HG02973 (cell line): ENCODE measurements at regions not wholly inside any gene's neighbourhood (a gene's known extent, or its start where the extent isn't known, plus 50 kb on each side); places are given as distances from the start of the nearest gene placed in this dataset.
A peak's percentile ranks its signal among the peaks of the same experiment; 100 is the strongest.
"Not testable (repeated sequence)": the region's sequence is repeated elsewhere in the genome, so short reads cannot be mapped to it uniquely, and the experiment has no call there.

ENCODE experiments used
- ATAC-seq: cut with Tn5 transposase; IDR thresholded peaks from one replicate; pipeline ENCODE4 v1.9.1; 2021; ENCODE audit warnings: moderate library complexity; ENCODE audit not compliant: unreplicated experiment

- ATAC-seq: no peak
Measured at GRCh38 chr12:86526060-86526595, 269.9 kb upstream of the MGAT4C start.

- no peak for ATAC-seq
Measured at GRCh38 chr12:86523844-86524243, 267.7 kb upstream of the MGAT4C start.

GRCh38 chr12:86521870-86522269, 265.7 kb upstream of the MGAT4C start:
- ATAC-seq: no peak

GRCh38 chr12:86513226-86513625, 257.0 kb upstream of the MGAT4C start:
- peak; percentile 21 for ATAC-seq

GRCh38 chr12:86496595-86496994, 240.4 kb upstream of the MGAT4C start:
- no peak for ATAC-seq

GRCh38 chr12:86484473-86484872, 228.3 kb upstream of the MGAT4C start:
- ATAC-seq: no peak

- no peak for ATAC-seq
Measured at GRCh38 chr12:86473231-86473630, 217.0 kb upstream of the MGAT4C start.

- no peak for ATAC-seq
Measured at GRCh38 chr12:86456776-86457175, 200.6 kb upstream of the MGAT4C start.

GRCh38 chr12:86456241-86456640, 200.1 kb upstream of the MGAT4C start:
- no peak for ATAC-seq

- no peak for ATAC-seq
Measured at GRCh38 chr12:86445356-86445755, 189.2 kb upstream of the MGAT4C start.

GRCh38 chr12:86435053-86435452, 178.9 kb upstream of the MGAT4C start:
- ATAC-seq: no peak

- ATAC-seq: no peak
Measured at GRCh38 chr12:86429824-86430223, 173.6 kb upstream of the MGAT4C start.

- ATAC-seq: no peak
Measured at GRCh38 chr12:86421333-86421732, 165.1 kb upstream of the MGAT4C start.

- no peak for ATAC-seq
Measured at GRCh38 chr12:86414201-86414600, 158.0 kb upstream of the MGAT4C start.

- ATAC-seq: no peak
Measured at GRCh38 chr12:86411710-86412109, 155.5 kb upstream of the MGAT4C start.

GRCh38 chr12:86407620-86408208, 151.5 kb upstream of the MGAT4C start:
- ATAC-seq: no peak

- ATAC-seq: no peak
Measured at GRCh38 chr12:86389949-86390348, 133.8 kb upstream of the MGAT4C start.

- ATAC-seq: no peak
Measured at GRCh38 chr12:86387591-86388145, 131.5 kb upstream of the MGAT4C start.

GRCh38 chr12:86383759-86384158, 127.6 kb upstream of the MGAT4C start:
- not testable (repeated sequence) for ATAC-seq

- no peak for ATAC-seq
Measured at GRCh38 chr12:86379337-86379736, 123.1 kb upstream of the MGAT4C start.

- no peak for ATAC-seq
Measured at GRCh38 chr12:86376052-86376451, 119.9 kb upstream of the MGAT4C start.

- no peak for ATAC-seq
Measured at GRCh38 chr12:86373813-86374212, 117.6 kb upstream of the MGAT4C start.

- ATAC-seq: no peak
Measured at GRCh38 chr12:86367137-86367536, 110.9 kb upstream of the MGAT4C start.
